HFFc6 (cell line): ENCODE measurements at regions not wholly inside any gene's neighbourhood (a gene's known extent, or its start where the extent isn't known, plus 50 kb on each side); places are given as distances from the start of the nearest gene placed in this dataset.

Experiments used
- DNase-seq: peaks from one replicate; pipeline ENCODE4 v3.0.0-alpha.2; 2018
- H3K27ac Mint-ChIP-seq: 2 replicates; pipeline ENCODE4 v1.8.0; 2020; ENCODE audit warnings: mild to moderate bottlenecking, mixed read lengths
- H3K27me3 Mint-ChIP-seq: 2 replicates; pipeline ENCODE4 v1.8.0; 2021; ENCODE audit warnings: mild to moderate bottlenecking, moderate library complexity, mixed read lengths; ENCODE audit not compliant: insufficient read depth
- H3K36me3 Mint-ChIP-seq: 2 replicates; pipeline ENCODE4 v1.8.0; 2021; ENCODE audit warnings: low read depth, mixed read lengths
- H3K4me1 Mint-ChIP-seq: 2 replicates; pipeline ENCODE4 v1.8.0; 2020; ENCODE audit warnings: low read depth, mixed read lengths
- H3K4me3 Mint-ChIP-seq: 2 replicates; pipeline ENCODE4 v1.8.0; 2020; ENCODE audit warnings: mild to moderate bottlenecking, moderate library complexity, mixed read lengths
- H3K9me3 Mint-ChIP-seq: 2 replicates; pipeline ENCODE4 v1.8.0; 2020; ENCODE audit warnings: mild to moderate bottlenecking, mixed read lengths
- CTCF ChIP-seq: fragments of 200-600 bp; sonication (generic); IDR thresholded peaks from 2 replicates; pipeline ENCODE4 v1.5.0; 2021; ENCODE audit warnings: antibody characterized with exemption, mild to moderate bottlenecking

GRCh38 chr5:124262991-124263571 is 483.4 kb downstream of the ZNF608 start:
- Mint-ChIP-seq H3K27ac (no peak overlapping the region), H3K4me3 (no peak overlapping the region), H3K36me3 (no peaks in the 10 kb centered on the region), H3K27me3 (no peaks in the 10 kb centered on the region), H3K9me3 (no peaks in the 10 kb centered on the region), H3K4me1 (no peaks in the 10 kb centered on the region)
- no peak for DNase-seq
- no peak for TF ChIP-seq CTCF

- Mint-ChIP-seq H3K4me1 (no peaks in the 10 kb centered on the region), H3K4me3 (no peak overlapping the region), H3K27me3 (no peaks in the 10 kb centered on the region), H3K9me3 (peaks cover 3% of the 10 kb centered on the region; the same call in 1 of the 2 replicates), H3K36me3 (no peaks in the 10 kb centered on the region), H3K27ac (no peak overlapping the region)
- TF ChIP-seq CTCF = no peak
- DNase-seq = no peak
These were observed 484.0 kb downstream of the ZNF608 start for GRCh38 chr5:124262470-124262869.

- Mint-ChIP-seq H3K4me3 (no peak overlapping the region), H3K27ac (no peak overlapping the region), H3K9me3 (peaks cover 7% of the 10 kb centered on the region), H3K27me3 (no peaks in the 10 kb centered on the region), H3K36me3 (no peaks in the 10 kb centered on the region), H3K4me1 (no peaks in the 10 kb centered on the region)
- DNase-seq = no peak
- TF ChIP-seq CTCF = no peak
These were observed 484.6 kb downstream of the ZNF608 start for GRCh38 chr5:124261848-124262247.

- no peaks in the 10 kb centered on the region for H3K36me3 Mint-ChIP-seq
- H3K27me3 Mint-ChIP-seq = peaks cover 2% of the 10 kb centered on the region; the same call in 1 of the 2 replicates
- no peak overlapping the region for H3K4me3 Mint-ChIP-seq
- H3K27ac Mint-ChIP-seq = no peak overlapping the region
- no peaks in the 10 kb centered on the region for H3K4me1 Mint-ChIP-seq
- no peak for DNase-seq
- peaks cover 15% of the 10 kb centered on the region for H3K9me3 Mint-ChIP-seq
- TF ChIP-seq CTCF = no peak
These were observed 485.4 kb downstream of the ZNF608 start for GRCh38 chr5:124260921-124261515.

GRCh38 chr5:124259017-124259416 is 487.4 kb downstream of the ZNF608 start:
- TF ChIP-seq CTCF = no peak
- H3K4me1 Mint-ChIP-seq = no peaks in the 10 kb centered on the region
- no peak overlapping the region for H3K4me3 Mint-ChIP-seq
- H3K9me3 Mint-ChIP-seq = peaks cover 15% of the 10 kb centered on the region
- peaks cover 2% of the 10 kb centered on the region; the same call in 1 of the 2 replicates for H3K27me3 Mint-ChIP-seq
- H3K27ac Mint-ChIP-seq = no peak overlapping the region
- DNase-seq = no peak
- H3K36me3 Mint-ChIP-seq = no peaks in the 10 kb centered on the region
